NCI-H2081 (cell line): ENCODE measurements at regions not wholly inside any gene's neighbourhood (a gene's known extent, or its start where the extent isn't known, plus 50 kb on each side); places are given as distances from the start of the nearest gene placed in this dataset.
"Not testable (repeated sequence)": the region's sequence is repeated elsewhere in the genome, so short reads cannot be mapped to it uniquely, and the experiment has no call there.

Source experiments
- DNase-seq, 2 experiments: peaks; one replicate each; lab custom pipeline; 2025; lab: John Stamatoyannopoulos, UW

DNA sequence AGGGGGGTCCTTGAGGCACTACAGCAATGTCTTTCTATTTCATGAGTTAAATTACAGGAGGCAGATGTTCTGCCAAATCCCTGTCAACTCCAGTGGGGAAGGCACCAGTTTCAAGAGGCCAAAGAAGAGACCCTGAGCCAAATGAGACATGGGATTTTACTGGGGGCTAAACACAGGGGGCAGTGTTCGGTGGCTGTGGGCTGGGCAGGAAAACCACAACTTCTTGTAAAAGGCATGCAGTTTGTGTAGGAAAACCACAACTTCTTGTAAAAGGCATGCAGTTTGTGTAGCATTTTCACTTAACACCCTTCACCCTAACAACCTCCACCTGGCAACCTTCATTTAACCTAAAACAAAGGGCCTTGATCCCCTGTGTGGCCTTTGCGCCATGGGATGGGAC is 61.0 kb downstream of the POLR2M start:
- no peak for DNase-seq

DNA sequence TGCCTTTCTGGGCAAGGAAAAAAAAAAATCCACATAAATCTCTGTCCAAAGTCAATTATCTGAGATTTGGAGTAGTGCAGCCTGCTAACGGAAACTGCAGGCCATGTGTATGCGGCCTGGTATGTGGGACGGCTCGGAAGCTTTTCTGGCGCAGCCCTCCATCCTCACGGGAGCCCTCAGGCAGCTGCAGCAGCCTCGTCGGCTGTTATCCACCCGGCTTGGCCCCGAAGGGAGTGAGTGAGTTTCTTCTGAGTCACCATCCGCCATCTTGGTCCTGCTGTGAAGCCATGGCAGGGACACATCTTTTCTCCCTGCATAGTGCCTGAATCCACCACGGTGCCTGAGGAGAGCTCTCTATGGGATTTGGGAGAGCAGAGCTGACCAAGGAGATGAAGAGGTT is 62.8 kb downstream of the POLR2M start:
- no peak for DNase-seq

- DNase-seq = no peak
Measured at GRCh38 chr15:57770495-57770894, 64.0 kb downstream of the POLR2M start.

GRCh38 chr15:57772223-57772957 is 65.9 kb downstream of the POLR2M start:
- no peak for DNase-seq

GRCh38 chr15:57773051-57773450 is 66.5 kb downstream of the POLR2M start:
- no peak for DNase-seq

DNA sequence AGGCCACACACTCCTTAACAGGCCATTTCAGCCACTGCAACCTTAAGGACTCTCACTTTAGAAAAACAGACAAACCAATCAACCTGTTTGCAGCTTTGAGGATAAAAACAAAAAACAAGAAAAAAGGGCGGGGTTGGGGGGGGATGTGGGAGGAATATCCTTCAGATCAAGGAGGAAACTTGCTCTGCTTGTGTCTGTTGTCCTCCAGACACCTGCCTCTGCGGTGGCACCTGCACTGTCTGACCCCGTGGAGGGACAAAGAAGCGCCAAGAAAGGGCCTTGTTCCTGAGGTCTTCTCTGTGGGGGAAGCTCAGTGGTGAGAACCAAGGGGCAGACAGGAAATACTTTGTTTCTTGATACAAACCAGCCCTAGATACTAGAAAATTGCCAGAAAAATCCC is 70.5 kb downstream of the POLR2M start:
- DNase-seq = no peak

- no peak for DNase-seq
Measured at GRCh38 chr15:57780471-57780870, 74.0 kb downstream of the POLR2M start.

GRCh38 chr15:57782731-57783130 is 76.2 kb downstream of the POLR2M start:
- DNase-seq = no peak

- DNase-seq = no peak
Measured at GRCh38 chr15:57784081-57784511, 77.6 kb downstream of the POLR2M start.

DNA sequence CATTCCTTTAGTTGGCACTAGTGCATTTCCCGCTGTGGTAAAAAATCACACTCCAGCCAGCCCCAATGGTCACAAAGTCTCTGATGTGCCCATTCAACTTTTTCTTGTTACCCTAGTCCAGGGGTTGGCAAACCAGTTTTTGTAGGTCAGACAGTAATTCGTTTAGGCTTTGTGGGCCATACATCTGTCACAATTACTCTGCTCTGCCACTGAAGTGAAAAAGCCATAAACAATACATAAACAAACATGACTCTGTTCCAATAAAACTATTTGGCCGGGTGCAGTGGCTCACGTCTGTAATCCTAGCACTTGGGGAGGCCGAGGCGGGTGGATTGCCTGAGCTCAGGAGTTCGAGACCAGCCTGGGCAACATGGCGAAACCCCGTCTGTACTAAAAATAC is 78.5 kb downstream of the POLR2M start:
- DNase-seq = no peak

DNA sequence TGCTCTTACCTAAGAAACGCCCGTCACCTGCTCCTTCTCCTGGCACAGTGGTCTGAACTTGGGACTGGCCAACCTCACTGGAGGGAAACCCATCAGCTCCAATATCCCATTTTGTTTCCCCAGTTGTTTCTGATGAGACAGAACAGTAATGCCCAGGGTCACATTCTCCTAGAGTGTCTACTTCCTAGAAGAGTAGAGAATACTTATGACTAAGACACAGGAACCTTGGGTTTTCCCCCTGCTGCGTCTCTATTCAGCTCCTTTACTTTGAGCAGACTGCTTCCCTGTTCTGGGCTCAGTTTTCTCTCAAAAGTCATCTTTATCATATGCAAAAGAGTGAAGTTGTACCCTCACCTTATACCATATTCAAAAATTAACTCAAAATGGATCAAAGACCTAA is 79.4 kb downstream of the POLR2M start:
- no peak for DNase-seq

DNA sequence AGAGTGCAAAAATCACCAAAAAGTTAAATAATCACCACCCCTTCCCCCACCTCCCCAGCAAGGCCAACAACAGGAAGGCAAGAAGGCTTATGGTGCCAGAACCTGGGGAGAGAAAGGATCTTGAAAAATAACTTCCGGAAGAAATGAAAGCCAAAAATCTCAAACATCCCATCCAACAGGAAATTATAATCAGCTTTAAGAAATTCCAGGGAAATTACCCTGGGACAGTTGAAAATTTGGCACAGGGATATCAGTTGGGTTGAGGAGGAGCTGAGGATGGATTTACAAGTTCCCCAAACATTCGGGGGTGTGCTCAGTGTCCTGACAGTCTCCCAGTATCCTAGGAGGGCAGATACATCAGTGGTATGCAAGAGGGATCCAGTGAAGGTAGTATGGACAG is 82.7 kb downstream of the POLR2M start:
- DNase-seq = no peak

GRCh38 chr15:57792724-57793449 is 86.4 kb downstream of the POLR2M start:
- DNase-seq = no peak

GRCh38 chr15:57795261-57795660 is 88.7 kb downstream of the POLR2M start:
- no peak for DNase-seq

DNA sequence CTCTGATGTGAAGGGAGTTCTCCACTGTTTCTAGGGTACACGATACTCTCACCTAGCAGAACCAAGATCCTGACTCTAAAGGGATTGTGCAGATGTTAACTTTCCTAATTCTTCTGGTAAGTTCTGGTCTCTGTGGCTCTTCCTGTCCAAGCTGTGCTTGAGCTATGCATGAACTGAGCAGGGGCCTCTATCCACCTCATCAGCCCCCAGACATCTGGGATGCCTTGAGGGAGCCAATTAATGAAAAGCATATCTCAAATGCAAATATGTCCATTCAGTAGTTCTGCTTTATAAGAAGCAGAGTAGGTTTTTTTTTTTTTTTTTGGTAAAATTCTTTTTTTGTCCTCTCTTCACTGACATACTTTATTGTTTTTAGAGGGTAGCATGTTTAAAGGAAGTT is 89.6 kb downstream of the POLR2M start:
- no peak for DNase-seq

- DNase-seq = no peak
Measured at GRCh38 chr15:57797110-57797509, 90.6 kb downstream of the POLR2M start.

DNA sequence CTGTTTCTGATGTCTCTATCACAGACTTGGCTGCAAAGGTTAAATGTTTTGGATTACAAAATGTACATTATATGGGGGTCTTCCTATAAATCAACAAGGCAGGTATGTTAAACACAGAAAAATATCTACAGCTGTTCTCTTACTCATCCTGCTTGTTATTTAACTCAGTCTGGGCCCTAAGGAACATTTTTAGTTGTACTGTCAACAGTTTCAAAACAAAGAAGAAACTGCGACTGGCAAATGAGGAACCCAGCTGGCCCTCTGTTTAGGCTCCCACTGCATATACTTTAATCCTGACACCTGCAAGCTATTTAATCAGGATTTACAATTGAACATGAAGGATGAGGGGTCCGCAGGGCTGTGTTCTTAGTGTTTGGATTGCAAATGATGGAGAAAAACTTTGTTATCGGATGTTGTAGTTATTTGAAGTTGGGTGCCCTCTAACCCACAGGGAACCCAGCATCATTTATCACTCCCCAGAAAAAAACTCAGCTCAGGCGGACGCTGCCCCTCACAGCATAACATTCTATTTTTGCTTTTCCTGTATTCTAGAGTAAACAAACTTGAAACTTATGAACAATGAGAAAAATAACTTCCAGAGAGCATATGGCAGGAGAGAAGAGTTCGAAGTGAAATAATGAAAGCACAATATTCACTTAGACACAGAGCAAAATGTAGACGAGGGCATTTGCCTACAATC is 91.2 kb downstream of the POLR2M start:
- DNase-seq = no peak

GRCh38 chr15:57806003-57806402 is 99.5 kb downstream of the POLR2M start:
- no peak for DNase-seq

DNA sequence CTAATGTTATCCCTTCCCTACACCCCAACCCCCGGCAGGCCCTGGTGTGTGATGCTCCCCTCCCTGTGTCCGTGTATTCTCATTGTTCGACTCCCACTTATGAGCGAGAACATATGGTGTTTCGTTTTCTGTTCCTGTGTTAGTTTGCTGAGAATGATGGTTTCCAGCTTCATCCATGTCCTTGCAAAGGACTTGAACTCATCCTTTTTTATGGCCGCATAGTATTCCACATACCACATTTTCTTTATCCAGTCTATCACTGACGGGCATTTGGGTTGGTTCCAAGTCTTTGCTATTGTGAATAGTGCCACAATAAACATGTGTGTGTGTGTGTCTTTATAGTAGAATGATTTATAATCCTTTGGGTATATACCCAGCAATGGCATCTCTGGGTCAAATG is 102.8 kb downstream of the POLR2M start:
- not testable (repeated sequence) for DNase-seq

GRCh38 chr15:57816599-57816998 is 110.1 kb downstream of the POLR2M start:
- DNase-seq = no peak

DNA sequence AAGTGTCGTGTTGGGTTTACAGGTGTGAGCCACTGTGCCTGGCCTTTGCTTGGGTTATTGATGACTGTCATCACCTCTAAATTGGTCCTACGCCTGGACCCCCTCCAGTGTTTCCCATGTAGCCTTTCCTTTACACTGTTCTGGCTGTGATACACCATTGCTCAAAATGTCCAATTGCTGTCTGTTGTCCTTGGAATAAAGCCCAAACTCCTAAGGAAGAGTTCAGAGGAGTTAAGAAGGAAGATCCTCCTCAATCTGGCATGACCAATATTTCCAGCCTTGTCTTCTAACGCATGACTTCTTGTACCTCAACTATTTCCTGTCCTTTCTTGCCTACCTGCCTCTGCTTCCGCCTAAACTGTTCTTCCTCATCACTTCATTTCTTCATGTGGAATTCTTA is 113.1 kb downstream of the POLR2M start:
- no peak for DNase-seq

- DNase-seq = no peak
Measured at GRCh38 chr15:57820119-57820518, 113.6 kb downstream of the POLR2M start.

- DNase-seq = no peak
Measured at GRCh38 chr15:57821826-57822225, 115.3 kb downstream of the POLR2M start.
